ENCODE measurements at regions not wholly inside any gene's neighbourhood (a gene's known extent, or its start where the extent isn't known, plus 50 kb on each side); places are given as distances from the start of the nearest gene placed in this dataset.

DNA sequence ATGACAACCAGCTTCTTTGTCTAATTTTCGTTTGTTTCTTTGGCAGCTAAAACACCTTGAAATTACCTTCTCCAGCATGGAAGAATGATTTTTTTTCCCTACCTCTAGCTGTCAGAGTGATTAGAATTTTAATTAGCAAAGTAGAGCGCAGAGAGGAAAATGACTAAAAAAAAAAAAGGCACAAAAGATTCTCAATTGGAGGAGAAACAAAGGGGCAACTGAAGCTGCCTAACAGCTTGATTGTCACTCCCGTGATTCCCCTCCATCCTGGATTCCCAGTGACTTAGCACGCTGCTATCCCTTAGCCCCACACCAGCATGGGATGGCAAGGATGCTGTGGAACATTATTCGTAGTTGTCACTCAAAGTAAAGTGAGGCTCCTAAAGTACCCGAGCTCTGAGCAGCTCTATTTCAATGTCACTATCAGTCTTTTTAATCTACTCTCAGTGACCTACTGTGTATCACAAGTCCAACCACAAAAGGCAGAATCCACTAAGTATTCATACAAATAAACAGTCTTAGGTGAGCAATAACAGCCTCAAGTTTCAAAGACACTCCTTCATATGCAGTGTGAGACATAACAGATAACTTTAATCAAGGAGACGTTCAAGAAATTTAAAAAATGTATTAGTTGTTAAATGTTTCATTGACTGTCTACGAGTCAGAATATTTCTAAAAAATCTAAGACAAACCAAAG is 710.0 kb upstream of the GRAMD2B start:
- no peak for TF ChIP-seq CTCF (IDR thresholded peaks at IDR 0.05)
- DNase-seq (ENCODE audit: low spot score) = no peak
- no peak for ATAC-seq (ENCODE audit: low FRiP score)

DNA sequence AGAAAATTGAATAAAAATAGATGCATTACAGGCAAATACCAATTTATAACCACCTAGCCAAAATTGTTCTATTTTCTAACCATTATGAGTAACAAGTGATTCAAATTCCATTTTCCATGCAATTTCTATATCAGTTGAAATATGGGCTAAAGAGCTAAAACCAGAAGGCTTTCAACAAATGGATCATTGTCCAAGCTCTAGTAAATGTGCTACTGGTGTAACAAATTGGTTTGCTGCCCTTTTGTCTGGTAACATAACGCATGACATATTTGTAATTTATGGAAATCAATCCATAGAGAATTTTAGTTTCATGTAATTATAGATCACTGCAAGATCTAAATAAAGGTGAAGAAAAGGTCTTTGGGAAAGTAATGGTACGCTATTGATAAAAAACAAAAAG is 708.0 kb upstream of the GRAMD2B start:
- DNase-seq (ENCODE audit: low spot score) (no peak), ATAC-seq (ENCODE audit: low FRiP score) (no peak)
- TF ChIP-seq CTCF (IDR thresholded peaks at IDR 0.05) = no peak

GRCh38 chr5:125717209-125717608 is 706.0 kb upstream of the GRAMD2B start:
- no peak for DNase-seq (ENCODE audit: low spot score)

DNA sequence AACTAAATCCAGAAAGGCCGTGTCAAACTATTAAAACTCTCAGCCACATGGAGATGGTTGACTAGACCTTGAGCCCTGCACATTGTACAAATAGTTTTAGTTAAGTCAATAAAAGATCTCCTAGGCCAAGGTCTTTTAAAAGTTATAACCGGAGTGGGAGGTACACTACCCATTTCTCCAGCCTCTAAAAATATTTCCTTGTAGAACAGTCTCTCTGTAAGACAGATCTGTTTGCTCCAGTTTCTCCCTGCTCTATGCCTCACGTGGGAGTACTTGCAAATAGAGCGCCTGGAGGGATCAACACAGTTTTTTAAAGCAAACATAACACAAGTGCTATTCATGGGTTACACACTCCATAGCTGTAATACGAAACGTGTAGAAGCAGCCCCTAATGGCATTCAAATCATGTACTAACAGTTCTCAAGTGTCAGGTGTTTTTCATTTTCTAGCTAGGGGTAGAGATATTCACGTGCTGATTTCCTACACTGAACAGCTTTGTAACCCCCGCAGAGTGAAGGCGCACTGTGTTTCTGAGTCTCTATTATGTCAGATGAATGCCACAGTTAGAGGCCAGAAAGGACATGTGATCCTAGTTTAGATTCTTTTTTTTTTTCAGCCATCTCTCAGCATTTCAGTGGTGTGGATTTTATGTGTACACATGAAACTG is 703.4 kb upstream of the GRAMD2B start:
- DNase-seq (ENCODE audit: low spot score) (no peak), ATAC-seq (ENCODE audit: low FRiP score) (no peak)
- no peak for TF ChIP-seq CTCF (IDR thresholded peaks at IDR 0.05)

More at GRCh38 chr5:125717209-125717608, 706.0 kb upstream of the GRAMD2B start:
- no peak for ATAC-seq (ENCODE audit: low FRiP score)
- no peak for TF ChIP-seq CTCF (IDR thresholded peaks at IDR 0.05)

- no peak for TF ChIP-seq CTCF (IDR thresholded peaks at IDR 0.05)
- DNase-seq (ENCODE audit: low spot score) = no peak
- no peak for ATAC-seq (ENCODE audit: low FRiP score)
These were observed 702.9 kb upstream of the GRAMD2B start for GRCh38 chr5:125720348-125720685.

- ATAC-seq (ENCODE audit: low FRiP score) (no peak), DNase-seq (ENCODE audit: low spot score) (no peak)
- TF ChIP-seq CTCF (IDR thresholded peaks at IDR 0.05) = no peak
These were observed 702.5 kb upstream of the GRAMD2B start for GRCh38 chr5:125720721-125721120.

DNA sequence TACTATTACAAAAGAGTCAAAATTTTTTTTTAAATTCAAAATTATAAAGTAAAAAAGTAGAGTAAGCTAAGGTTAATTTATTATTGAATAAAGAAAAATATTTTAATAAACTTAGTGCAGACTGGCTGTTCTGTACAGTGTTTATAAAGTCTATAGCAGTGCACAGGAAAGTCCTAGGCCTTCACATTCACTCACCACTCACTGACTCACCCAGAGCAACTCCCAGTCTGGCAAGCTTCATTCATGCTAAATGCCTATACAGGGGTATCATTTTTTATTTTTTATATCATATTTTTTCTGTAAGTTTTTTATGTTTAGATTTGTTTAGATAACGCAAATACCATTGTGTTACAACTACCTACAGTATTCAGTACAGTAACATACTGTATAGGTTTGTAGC is 700.7 kb upstream of the GRAMD2B start:
- ATAC-seq (ENCODE audit: low FRiP score) (no peak), DNase-seq (ENCODE audit: low spot score) (no peak)
- no peak for TF ChIP-seq CTCF (IDR thresholded peaks at IDR 0.05)

Measured in omental fat pad (tissue), 3 donors.